Amniotic epithelial cell (primary cell): ENCODE measurements at regions not wholly inside any gene's neighbourhood (a gene's known extent, or its start where the extent isn't known, plus 50 kb on each side); places are given as distances from the start of the nearest gene placed in this dataset.

Experiments
- DNase-seq: peaks from one replicate; pipeline ENCODE4 v3.0.0-alpha.2; 2010; ENCODE audit warnings: low read depth

DNA sequence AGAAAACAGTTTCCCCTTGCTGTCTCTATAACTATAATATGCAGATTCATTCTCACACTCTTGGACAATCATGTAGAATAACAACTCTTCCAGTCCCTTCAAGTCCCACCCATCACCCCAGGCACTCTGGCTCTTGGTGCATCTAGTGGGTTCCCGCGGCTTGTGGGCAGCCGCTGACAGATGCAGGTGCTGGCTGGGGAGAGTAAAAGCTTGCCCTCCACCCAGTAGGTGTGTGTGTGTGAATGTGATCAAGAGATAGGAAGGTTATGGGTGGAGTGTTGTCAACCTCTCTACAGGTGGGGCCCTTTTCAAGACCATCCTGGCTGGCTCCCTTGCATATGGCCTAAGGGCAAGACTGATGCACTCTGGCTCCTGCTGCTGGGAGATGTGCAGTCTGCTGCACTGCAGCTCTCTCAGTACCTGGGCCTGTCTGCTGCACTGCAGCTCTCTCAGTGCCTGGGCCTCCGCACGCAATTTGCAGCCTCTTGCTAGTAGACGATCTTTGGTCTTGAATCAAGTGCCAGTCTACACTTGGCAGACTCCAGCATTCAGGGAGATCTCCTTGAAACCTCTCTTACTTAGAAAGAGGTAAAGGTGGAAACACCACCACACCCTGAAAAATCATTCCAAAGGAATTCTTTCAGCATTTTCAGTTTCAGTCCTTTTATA is 189.7 kb upstream of the GDNF start:
- DNase-seq = no peak

- DNase-seq = no peak
Measured at GRCh38 chr5:38023799-38024198, 184.0 kb upstream of the GDNF start.

- DNase-seq = no peak
Measured at GRCh38 chr5:38023371-38023770, 183.5 kb upstream of the GDNF start.

DNA sequence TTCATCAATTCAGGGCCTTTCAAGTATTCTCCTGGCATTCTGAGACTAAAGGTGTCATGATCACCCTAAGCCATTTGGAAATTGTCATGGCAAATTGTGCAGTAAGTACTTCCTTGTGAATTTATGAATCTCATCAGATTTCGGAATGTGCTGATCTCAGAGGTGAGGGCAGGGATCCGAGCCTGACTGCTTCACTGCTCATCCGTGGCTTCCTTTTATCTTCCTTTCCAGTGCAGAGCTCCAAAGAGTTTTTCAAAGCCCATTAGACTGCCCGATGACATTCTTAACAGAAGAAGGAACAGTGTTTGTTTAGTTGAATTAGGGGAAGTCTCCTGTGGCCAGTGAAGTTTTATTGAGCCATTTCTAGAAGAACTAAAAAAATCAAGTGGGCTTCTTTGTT is 182.8 kb upstream of the GDNF start:
- no peak for DNase-seq

- DNase-seq = no peak
Measured at GRCh38 chr5:38018016-38018415, 178.2 kb upstream of the GDNF start.

- no peak for DNase-seq
Measured at GRCh38 chr5:38013107-38013506, 173.3 kb upstream of the GDNF start.

- DNase-seq = no peak
Measured at GRCh38 chr5:38011668-38012188, 171.9 kb upstream of the GDNF start.

DNA sequence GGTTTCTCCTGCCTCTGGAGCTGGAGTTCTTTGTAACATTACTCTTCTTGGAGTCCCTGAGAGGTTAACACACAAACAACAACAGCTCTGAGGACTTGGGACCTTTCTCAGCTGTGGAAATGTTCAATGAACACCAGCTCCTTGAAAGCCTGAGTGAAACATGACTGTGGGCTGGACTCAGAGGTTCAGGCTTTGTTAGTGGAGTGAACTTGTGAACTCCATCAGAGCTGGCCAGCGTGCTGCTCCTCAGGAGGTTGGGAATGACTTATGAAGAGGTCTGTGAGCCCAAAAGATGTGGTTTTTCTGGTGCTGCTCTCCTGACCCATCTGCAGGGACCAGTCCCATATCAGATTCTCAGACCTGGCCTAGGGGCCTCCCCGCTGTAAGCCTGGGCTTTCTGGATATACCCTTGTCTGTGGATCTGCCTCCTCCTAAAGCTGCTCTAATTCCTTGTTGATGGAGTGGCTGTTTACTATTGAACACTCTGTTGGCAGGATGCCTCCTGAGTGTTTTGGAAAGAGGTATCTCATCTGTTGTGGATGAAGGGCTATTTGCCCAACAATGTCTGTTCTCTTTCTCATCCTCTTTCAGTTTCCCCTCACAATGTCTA is 170.0 kb upstream of the GDNF start:
- DNase-seq = no peak

DNA sequence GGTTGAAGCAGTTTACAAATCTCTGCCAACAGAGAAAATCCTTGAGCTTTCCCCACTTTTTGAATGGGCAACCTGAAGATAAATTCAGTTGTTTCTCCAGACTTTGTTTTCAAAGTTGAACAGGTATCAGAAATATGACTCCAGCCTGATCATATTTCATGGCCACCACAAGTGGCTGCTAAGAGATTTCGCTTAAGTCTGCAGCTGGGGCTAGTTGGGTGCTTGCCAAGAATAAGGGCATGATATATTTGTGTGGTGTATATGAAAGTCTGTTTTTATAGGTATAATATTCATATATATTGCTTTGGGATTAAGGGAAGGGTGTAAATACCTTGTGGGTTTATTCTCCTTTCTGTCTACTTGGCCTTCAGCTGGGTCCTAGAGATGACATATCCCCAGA is 168.4 kb upstream of the GDNF start:
- DNase-seq = no peak

GRCh38 chr5:37999593-37999992 is 159.8 kb upstream of the GDNF start:
- no peak for DNase-seq

DNA sequence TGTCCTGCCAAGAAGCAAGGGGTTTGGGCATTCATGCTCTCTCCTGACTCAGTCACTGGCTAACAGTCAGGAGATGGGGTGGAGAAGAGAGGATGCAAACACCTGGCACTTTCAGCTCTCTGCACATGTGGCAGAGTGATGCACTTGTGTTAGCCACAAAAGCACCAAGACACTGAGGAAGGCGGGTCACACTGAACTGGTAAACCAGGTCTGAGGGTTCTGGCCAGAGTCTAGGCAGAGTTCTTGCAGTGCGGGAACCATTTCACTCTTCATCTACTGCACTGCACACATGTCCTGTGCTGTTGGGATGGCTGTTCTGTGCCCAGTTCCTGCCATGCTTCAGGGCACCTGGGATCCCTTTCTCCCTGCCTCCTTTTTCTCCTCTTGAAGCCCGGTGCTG is 157.1 kb upstream of the GDNF start:
- no peak for DNase-seq

DNA sequence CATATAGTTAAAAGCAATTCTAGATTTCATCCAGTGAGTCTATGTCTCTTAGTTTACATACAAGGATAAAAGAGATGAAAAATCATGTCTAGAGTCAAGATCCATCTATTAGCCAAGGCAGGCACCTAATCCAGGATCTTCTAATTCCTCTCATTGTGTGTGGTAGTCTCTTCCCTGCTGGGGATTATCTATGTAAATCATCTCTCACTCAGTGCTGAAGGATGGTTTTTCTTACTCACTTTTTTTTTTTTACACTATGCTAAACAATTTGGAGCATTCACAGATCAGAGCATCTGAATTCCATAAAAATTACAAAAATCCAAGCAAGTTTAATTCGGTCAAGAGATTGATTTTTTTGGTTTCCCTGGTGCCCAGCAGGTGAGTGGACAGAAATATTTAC is 154.9 kb upstream of the GDNF start:
- DNase-seq = no peak

- no peak for DNase-seq
Measured at GRCh38 chr5:37991301-37992299, 151.8 kb upstream of the GDNF start.

- no peak for DNase-seq
Measured at GRCh38 chr5:37989884-37990283, 150.0 kb upstream of the GDNF start.

DNA sequence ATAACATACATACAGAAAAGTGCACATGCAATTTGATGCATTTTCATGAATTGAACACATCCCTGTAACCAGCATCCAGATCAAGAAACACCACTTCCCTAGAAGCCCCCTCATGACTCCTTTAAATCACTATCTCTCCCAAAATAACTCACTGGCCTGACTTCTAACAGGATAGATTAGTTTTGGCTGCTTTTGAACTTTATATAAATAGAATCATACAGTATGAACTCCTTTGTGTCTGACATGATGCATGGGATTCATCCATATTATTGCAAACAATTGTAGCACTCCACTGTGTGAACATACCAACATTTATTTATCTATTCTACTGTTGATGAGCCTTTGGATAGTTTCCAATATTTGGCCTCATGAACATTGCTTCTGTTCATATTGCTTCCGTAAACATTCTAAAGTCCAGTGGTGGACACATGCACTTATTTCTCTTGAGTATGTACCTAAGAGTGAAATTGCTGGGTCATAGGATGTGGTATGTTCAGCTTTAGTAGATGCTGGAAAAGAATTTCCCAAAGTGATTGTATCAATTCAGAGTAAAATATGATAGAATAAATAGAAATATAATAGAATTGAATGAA is 148.7 kb upstream of the GDNF start:
- no peak for DNase-seq

DNA sequence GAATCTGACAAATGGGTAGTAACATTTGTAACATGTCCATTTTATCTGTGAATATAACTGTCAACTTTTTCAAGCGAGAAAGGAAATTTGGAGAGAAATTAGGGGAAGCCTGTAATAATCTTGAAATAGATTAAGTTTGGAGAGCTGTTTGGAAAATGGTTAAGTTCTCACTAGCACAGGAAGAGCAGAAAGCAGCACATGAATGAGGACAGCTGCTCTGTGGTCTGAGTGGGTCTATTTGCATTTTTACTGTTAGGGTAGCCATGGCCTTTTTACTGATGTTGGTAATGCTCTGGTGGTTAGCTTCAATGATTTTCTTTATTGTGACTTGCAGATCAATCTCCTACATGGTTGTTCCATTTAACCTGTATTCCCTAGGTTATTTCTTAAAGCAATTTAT is 144.5 kb upstream of the GDNF start:
- DNase-seq = no peak

DNA sequence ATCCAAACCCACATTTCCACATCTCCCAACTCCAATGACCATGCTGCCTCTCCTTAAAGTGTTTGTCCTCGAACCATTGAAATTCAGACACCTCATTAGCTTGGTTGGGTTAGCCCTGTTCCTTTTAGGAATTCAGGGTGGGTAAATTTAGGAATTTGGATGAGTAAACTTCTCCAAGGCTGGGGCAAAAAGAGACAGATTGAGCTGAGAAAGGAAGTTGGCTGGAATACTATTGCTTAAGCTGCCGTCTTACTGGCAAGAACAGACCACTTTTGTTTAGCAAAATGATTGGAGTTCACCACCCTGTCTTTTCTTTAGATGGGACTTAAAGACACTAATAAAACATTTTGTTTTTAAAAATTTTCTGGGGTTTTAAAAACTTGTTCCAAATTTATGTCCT is 143.6 kb upstream of the GDNF start:
- DNase-seq = no peak

GRCh38 chr5:37979559-37979958 is 139.7 kb upstream of the GDNF start:
- DNase-seq = no peak

GRCh38 chr5:37975531-37975930 is 135.7 kb upstream of the GDNF start:
- DNase-seq = no peak

GRCh38 chr5:37971483-37972024 is 131.7 kb upstream of the GDNF start:
- DNase-seq = no peak

DNA sequence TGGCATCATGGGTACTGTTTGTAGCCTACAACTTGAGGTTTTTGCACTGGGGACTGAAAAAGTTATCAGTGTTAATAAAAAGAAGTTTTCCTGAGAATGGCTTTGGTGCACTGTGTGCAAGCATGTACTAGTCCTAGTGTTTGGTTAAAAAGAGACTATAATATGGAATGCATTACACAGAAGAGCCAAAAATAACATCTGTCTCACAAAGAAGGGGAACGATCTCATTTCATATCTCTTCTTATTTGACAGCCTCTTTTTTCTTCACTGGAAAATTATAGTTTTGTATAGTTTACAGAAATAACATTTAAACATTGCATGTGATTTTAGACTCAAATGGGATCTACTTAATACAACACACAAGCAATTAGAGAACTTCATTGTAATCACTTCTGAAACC is 127.0 kb upstream of the GDNF start:
- no peak for DNase-seq

DNA sequence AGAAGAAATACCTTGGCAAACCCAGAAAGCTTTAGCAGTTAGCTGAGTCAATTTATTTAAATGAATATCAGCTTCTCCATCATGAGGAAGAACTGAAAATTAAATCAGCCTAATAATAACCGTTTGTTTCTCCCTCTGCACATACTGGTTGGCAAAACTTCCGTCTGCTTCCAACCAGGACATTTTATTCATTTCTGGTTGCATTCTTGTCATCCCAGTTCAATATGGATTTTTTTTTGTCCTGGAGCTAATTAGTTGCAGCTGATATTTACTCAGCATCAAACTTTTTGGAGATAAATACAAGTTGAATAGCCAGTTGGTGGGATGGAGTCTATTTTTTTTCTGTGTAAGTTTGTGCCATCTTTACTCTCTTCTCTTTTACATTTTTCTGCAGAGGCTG is 126.5 kb upstream of the GDNF start:
- no peak for DNase-seq
